ENCODE measurements at regions not wholly inside any gene's neighbourhood (a gene's known extent, or its start where the extent isn't known, plus 50 kb on each side); places are given as distances from the start of the nearest gene placed in this dataset.

GRCh38 chr4:137129441-137129840 lies 402.9 kb downstream of the PCDH18 start:
- TF ChIP-seq CTCF (IDR thresholded peaks at IDR 0.05): no peak

- TF ChIP-seq CTCF (IDR thresholded peaks at IDR 0.05): no peak
Measured at GRCh38 chr4:137125011-137125410, 407.3 kb downstream of the PCDH18 start.

- TF ChIP-seq CTCF (IDR thresholded peaks at IDR 0.05): peak; percentile 67
Measured at GRCh38 chr4:137124278-137124932, 407.9 kb downstream of the PCDH18 start.

GRCh38 chr4:137122876-137123275 lies 409.4 kb downstream of the PCDH18 start:
- no peak for TF ChIP-seq CTCF (IDR thresholded peaks at IDR 0.05)

GRCh38 chr4:137116144-137116543 lies 416.1 kb downstream of the PCDH18 start:
- TF ChIP-seq CTCF (IDR thresholded peaks at IDR 0.05): no peak

GRCh38 chr4:137106733-137107132 lies 425.6 kb downstream of the PCDH18 start:
- TF ChIP-seq CTCF (IDR thresholded peaks at IDR 0.05): no peak

GRCh38 chr4:137106287-137106686 lies 426.0 kb downstream of the PCDH18 start:
- TF ChIP-seq CTCF (IDR thresholded peaks at IDR 0.05): no peak

- no peak for TF ChIP-seq CTCF (IDR thresholded peaks at IDR 0.05)
Measured at GRCh38 chr4:137090951-137091350, 441.3 kb downstream of the PCDH18 start.

Measured in LNCAP (cell line).